GDM1 (cell line): ENCODE measurements at regions not wholly inside any gene's neighbourhood (a gene's known extent, or its start where the extent isn't known, plus 50 kb on each side); places are given as distances from the start of the nearest gene placed in this dataset.

Experiments used
- DNase-seq: peaks from one replicate; lab custom pipeline; 2025; lab: John Stamatoyannopoulos, UW

GRCh38 chr7:24341691-24342413 is 57.9 kb downstream of the NPY start:
- DNase-seq, result no peak

DNA sequence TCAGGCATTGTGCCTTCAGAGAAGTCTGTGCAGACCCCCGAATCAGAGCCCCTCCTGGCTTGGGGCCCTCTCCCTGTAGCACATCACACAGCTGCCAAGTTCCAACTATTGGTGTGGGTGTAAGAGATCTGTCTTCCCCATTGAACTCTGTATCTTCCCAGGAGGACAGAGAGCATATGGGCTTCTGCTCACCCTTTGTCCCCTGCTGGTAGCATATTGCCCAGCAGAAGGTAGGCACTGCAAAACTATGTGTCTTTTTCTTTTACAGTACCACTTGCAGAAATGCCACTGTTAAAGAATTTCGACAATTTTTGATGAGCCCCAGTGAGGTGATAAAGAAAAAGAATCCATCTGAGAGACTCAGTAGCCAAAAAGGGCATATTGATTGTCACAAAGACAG is 59.6 kb downstream of the NPY start:
- DNase-seq, result no peak

GRCh38 chr7:24346129-24346528 is 62.1 kb downstream of the NPY start:
- DNase-seq, result no peak

- no peak for DNase-seq
Observed at GRCh38 chr7:24346716-24347115, 62.7 kb downstream of the NPY start.

DNA sequence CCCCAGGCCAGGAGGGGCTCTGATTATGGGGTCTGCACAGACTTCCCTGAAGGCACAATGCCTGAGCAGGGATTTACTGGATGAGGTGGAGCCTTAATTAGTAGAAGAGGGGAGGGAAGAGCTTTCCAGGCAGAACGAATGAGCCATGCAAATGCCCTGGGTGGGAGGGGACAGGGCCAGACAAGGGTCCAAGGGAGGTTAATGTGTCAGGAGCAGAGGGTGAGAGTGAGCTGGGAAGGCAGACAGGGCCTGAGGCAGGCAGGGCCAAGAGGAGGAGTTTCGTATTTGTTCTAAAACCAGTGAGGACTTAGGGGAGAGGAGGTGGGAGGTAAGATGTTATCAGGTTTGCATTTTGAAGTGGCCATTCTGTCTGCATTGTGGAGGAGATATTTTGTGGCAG is 65.3 kb downstream of the NPY start:
- no peak for DNase-seq

DNA sequence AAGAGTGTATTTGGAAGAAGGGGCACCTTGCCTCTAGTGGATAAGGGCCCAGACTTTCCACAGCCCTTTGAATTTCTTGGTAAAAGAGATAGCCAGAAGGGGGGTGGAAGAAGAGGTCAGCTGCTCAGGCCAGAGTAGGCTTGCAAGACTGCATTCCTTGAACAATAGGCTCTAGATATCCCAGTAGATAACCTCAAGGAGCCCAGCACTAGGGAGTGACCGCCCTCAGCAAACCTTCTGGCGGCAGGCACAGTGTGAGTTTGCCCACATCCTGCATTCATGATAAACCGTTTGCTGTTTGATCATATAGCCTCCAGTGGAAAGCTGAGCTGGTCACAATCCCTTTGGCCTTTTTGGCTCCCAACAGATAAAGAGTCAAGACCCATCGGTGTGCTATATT is 70.5 kb downstream of the NPY start:
- DNase-seq, result no peak

GRCh38 chr7:24356718-24357386 is 72.9 kb downstream of the NPY start:
- no peak for DNase-seq

DNA sequence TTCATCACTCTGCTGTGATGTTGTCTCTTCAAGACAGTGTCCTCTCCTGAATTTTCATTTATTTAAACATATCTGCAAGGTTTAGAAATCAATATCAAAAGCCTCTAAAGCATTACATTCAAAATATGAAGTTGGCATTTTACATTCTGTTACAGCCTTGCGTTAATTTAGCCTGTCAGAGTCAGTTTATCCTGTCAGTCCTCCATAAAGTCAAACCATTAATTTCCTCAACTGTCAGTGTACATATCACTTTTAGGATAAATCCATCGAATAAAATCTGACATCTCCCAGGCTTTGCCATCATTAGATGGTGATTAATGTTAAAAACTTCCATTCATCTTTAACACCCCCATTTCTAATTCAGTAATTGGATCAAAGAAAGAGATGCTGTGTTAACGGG is 77.0 kb downstream of the NPY start:
- DNase-seq, result no peak

DNA sequence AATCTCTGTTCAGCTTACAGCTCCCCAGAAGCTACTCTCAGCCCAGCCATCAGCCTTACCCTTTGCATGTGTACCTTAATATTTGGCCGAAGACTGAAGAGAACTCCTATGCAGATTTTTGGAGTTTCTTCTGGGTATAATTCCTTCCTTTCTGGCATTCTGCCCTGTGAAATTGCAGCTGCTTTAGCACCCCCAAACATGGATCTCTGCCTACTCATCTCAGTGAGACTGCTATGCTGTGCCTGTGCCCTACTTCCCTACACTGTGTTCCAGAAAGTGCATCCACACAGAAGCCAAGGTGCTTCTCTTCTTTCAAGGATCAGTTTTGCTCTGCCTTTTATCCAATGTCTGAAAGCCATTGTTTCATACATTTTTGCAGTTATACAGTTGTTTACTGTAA is 81.6 kb downstream of the NPY start:
- no peak for DNase-seq

- DNase-seq, result no peak
Observed at GRCh38 chr7:24366876-24367275, 82.9 kb downstream of the NPY start.

- no peak for DNase-seq
Observed at GRCh38 chr7:24368161-24368560, 84.2 kb downstream of the NPY start.

DNA sequence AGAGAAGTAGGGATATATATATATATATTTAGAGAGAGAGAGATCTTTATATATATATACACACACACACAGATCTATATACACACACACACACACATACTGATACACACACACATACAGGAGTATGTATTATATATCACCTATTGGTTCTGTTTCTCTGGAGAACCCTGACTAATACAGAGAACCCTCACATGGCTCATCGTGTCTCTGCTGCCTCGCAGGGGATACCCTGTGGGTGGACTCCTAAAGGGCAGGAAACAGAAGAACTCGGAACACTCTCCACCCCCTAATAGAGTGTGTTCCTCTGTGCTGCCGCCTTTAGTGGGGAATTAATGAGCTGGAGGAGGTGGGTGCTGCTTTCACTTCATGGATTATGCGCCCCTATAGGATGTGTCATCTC is 86.6 kb downstream of the NPY start:
- no peak for DNase-seq

DNA sequence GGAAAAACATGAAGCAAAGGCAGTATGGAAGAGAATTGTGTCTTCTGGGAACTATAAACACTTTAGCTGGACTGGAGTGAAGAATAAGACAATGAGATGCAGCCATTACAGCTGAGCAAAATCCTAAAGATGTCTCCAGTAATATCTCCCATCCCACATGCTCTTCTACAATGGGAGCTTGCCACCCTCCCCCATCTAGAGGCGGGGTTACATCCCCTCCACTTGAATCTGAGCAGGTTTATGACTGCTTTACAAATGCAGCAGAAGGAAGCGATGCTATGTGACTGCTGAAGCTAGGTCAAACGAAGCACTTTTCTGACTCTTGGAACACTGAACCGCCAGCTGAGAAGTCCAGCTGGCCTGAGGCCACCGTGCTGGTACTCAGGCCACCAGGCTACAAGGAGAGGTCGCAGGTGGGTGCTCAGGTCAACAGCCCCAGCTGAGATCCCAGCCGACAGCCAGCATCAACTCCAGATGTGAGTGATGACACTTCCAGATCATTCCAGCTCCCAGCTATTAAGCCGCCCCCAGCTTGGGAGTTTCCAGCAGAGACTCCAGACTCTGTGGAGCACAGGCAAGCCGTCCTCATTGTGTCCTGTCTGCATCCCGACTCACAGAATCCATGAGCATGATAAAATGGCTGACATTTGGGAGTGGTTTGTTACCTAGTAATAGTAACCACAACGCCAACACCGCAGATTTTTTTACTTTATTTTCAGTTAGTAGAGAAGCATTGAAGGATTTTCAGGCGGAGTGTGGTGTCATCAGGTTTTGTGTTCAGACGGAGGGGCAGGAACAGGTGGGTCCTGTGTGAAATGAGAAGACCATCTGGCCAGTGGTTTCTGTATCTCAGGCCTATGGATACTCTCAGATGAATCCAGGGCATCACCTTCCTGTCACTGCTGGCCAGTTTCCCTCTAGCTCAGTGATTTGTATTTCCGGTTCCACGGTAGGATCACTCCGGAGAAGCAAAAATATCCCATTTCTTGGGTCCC is 89.3 kb downstream of the NPY start:
- DNase-seq, result no peak

- DNase-seq, result no peak
Observed at GRCh38 chr7:24378871-24379616, 95.1 kb downstream of the NPY start.

DNA sequence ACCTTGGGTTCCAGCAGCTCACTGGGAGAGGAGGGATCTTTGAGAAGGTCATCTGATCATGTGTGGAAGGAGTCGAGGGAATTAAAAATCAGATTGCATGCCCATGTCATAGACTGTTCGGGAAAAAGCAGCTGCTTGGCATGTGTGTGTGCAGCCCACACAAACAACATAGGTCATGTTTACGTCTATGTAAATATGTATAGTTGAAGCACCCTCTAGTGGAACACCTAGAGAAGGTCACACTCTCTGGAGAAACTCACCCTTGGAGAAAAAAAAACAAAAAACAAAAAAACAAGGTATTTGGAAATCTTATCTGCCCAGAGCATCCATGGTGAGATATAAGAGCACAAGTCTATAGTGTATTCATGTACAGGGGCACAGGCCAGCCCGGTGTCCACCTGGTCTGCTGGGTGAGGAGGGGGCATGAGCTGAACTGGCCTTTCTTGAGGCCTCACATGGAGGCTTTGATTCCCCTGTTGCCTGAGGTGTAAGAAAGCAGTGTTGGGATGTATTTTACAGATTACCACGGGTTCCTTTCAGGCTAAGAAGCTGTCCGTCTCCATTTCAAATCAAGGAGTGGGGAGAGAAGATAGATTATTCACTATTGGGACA is 98.0 kb downstream of the NPY start:
- DNase-seq, result no peak

- no peak for DNase-seq
Observed at GRCh38 chr7:24383055-24383454, 99.1 kb downstream of the NPY start.

- no peak for DNase-seq
Observed at GRCh38 chr7:24384362-24385030, 100.5 kb downstream of the NPY start.

- DNase-seq, result no peak
Observed at GRCh38 chr7:24388212-24388611, 104.2 kb downstream of the NPY start.

- DNase-seq, result no peak
Observed at GRCh38 chr7:24390376-24391157, 106.6 kb downstream of the NPY start.

GRCh38 chr7:24392774-24393173 is 108.8 kb downstream of the NPY start:
- no peak for DNase-seq
